Peyer's patch (tissue), 4 donors: ENCODE measurements at regions not wholly inside any gene's neighbourhood (a gene's known extent, or its start where the extent isn't known, plus 50 kb on each side); places are given as distances from the start of the nearest gene placed in this dataset.

Experiments
- POLR2A ChIP-seq, 2 donors: fragments of 450-650 bp; IDR thresholded peaks; one replicate each; pipeline ENCODE4 v1.5.1; 2017; ENCODE audit warnings: antibody characterized with exemption in 2 of 2, mild to moderate bottlenecking in 2 of 2, moderate library complexity in 2 of 2
- TF ChIP-seq, protein P1 (sequence below), 6 experiments: fragments of 450-650 bp in 4 of 6; fragments of 200-600 bp in 2 of 6; sonication (generic) in 1 of 6; IDR thresholded peaks; one replicate each; pipeline ENCODE4 v1.5.1; 2017 to 2019; ENCODE audit warnings: antibody characterized with exemption in 6 of 6, mild to moderate bottlenecking in 3 of 6, moderate library complexity in 1 of 6

DNA sequence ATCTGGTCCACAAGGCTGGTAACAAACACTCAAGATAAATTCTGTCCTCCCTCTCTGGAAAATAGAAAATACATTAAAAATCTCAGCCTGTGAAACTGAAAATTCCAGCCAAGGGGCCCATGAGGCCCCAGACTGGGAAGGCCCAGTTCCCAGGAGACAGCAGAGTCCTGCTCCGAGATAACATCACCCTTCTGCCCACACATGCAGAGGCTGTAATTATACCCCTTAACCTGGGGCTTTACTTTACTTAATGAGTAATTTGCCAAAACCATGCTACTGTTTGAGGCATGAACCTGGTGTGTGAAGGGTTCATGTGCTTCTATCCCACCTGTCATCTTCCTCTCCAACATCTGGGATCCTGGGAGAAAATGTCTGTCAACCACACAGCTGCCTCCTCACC is 398.9 kb upstream of the SULF2 start:
- TF ChIP-seq, protein P1, sequence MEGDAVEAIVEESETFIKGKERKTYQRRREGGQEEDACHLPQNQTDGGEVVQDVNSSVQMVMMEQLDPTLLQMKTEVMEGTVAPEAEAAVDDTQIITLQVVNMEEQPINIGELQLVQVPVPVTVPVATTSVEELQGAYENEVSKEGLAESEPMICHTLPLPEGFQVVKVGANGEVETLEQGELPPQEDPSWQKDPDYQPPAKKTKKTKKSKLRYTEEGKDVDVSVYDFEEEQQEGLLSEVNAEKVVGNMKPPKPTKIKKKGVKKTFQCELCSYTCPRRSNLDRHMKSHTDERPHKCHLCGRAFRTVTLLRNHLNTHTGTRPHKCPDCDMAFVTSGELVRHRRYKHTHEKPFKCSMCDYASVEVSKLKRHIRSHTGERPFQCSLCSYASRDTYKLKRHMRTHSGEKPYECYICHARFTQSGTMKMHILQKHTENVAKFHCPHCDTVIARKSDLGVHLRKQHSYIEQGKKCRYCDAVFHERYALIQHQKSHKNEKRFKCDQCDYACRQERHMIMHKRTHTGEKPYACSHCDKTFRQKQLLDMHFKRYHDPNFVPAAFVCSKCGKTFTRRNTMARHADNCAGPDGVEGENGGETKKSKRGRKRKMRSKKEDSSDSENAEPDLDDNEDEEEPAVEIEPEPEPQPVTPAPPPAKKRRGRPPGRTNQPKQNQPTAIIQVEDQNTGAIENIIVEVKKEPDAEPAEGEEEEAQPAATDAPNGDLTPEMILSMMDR (IDR thresholded peaks at IDR 0.05) = no peak
- TF ChIP-seq POLR2A (IDR thresholded peaks at IDR 0.05) = no peak
